Ascending aorta (tissue), 2 donors: ENCODE measurements at regions not wholly inside any gene's neighbourhood (a gene's known extent, or its start where the extent isn't known, plus 50 kb on each side); places are given as distances from the start of the nearest gene placed in this dataset.

Source experiments
- DNase-seq, 2 donors: peaks; one replicate each; pipeline ENCODE4 v3.0.0-alpha.2; 2019; ENCODE audit warnings: low spot score in 2 of 2
- H3K27ac ChIP-seq, 2 donors: fragments of 200-600 bp; sonication (generic); one replicate each; pipeline ENCODE4 v1.5.1; 2016 to 2017; ENCODE audit warnings: mild to moderate bottlenecking in 1 of 2
- H3K27me3 ChIP-seq: fragments of 200-600 bp; sonication (generic); one replicate; pipeline ENCODE4 v1.5.1; 2017
- H3K36me3 ChIP-seq, 2 donors: fragments of 200-600 bp; sonication (generic); one replicate each; pipeline ENCODE4 v1.5.1; 2016
- H3K4me1 ChIP-seq, 2 donors: fragments of 200-600 bp; sonication (generic); one replicate each; pipeline ENCODE4 v1.5.1; 2016 to 2017; ENCODE audit warnings: mild to moderate bottlenecking in 1 of 2
- H3K4me3 ChIP-seq, 2 donors: fragments of 200-600 bp; sonication (generic); one replicate each; pipeline ENCODE4 v1.5.1; 2016 to 2017; ENCODE audit warnings: mild to moderate bottlenecking in 1 of 2
- H3K9me3 ChIP-seq, 2 donors: fragments of 200-600 bp; sonication (generic); one replicate each; pipeline ENCODE4 v1.5.1; 2016
- intact Hi-C: fragments of 100-400 bp; cut with DNase I; formaldehyde crosslinking; loops from one replicate; pipeline ENCODE4 v1.15.1; 2023
- TF ChIP-seq, protein P1 (sequence below), 3 experiments: fragments of 200-600 bp in 2 of 3; fragments of 450-650 bp in 1 of 3; sonication (generic) in 2 of 3; IDR thresholded peaks; one replicate each; pipeline ENCODE4 v1.5.1; 2016 to 2019; ENCODE audit warnings: antibody characterized with exemption in 3 of 3, mild to moderate bottlenecking in 1 of 3, moderate library complexity in 1 of 3

DNA sequence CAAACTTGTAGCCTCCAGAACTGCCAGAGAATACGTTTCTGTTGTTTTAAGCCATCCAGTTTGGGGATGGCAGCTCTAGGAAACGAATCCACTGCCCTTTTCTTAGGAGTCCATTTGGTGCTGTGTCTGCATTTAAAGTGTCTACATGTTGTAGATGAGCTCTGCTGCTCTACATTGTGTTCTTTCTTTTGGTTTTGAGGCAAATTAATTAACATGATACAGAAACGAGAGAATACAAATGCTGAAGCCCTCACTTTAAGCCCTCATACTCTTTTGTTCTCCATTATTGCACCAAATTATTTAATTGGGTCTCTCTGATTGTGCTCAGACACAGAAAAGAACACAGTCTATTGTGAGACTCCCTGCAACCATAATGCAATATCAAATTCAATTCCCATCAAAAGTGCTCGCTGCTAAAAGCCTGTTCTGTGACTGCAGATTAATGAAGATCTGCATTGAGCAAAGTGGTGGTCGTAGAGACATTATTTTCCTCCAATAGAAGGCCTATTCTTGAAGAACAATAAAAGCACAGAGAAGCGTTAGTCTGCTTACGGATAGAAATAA is 166.3 kb upstream of the SOX21 start:
- Histone ChIP-seq H3K36me3 (no peaks in the 10 kb centered on the region), H3K9me3 (no peaks in the 10 kb centered on the region), H3K27me3 (no peaks in the 10 kb centered on the region), H3K4me3 (no peak overlapping the region), H3K4me1 (no peaks in the 10 kb centered on the region), H3K27ac (no peak overlapping the region)
- DNase-seq: no peak
- intact Hi-C loops: no loop called here
- TF ChIP-seq, protein P1, sequence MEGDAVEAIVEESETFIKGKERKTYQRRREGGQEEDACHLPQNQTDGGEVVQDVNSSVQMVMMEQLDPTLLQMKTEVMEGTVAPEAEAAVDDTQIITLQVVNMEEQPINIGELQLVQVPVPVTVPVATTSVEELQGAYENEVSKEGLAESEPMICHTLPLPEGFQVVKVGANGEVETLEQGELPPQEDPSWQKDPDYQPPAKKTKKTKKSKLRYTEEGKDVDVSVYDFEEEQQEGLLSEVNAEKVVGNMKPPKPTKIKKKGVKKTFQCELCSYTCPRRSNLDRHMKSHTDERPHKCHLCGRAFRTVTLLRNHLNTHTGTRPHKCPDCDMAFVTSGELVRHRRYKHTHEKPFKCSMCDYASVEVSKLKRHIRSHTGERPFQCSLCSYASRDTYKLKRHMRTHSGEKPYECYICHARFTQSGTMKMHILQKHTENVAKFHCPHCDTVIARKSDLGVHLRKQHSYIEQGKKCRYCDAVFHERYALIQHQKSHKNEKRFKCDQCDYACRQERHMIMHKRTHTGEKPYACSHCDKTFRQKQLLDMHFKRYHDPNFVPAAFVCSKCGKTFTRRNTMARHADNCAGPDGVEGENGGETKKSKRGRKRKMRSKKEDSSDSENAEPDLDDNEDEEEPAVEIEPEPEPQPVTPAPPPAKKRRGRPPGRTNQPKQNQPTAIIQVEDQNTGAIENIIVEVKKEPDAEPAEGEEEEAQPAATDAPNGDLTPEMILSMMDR (IDR thresholded peaks at IDR 0.05): no peak

DNA sequence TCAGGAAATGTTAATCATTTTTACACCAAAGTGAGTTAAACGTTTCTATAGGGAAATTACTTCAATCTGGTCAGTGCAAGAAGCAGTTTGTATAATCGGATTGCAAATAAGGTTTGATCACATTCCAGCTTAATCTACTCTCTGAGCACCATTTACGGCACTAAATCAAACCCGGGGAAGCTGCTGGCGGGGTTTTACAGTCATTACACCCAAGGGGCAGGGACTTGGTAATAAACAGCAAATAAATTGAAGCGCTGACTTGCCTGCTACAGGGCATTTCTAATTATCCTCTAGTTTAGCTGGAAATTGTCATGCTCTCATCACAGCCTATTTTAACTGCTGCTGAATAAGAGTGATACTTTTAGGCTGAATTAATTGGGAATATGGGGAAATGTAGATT is 152.1 kb upstream of the SOX21 start:
- TF ChIP-seq, protein P1 (IDR thresholded peaks at IDR 0.05): no peak
- intact Hi-C loops: no loop called here
- no peak for DNase-seq

DNA sequence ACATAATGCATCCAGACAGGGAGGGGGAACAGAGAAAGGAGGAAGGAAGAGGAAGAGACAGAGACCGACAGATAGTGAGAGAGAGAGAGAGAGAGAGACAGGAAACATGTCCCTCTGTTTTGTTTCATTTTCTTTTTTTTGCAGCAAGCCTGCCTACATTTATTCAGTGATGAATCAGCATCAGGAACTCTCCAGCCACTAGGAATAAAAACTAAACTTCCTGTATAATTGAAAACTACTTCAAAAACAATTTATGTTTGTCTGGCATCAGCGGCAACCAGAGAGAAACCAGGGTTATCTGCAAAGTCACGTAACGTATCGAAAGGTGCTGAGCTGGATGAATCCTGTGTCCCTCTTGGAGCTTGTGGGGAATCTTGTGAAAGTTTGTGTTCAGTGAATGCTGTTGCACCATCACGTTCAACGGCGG is 148.6 kb upstream of the SOX21 start:
- H3K9me3 ChIP-seq: no peaks in the 10 kb centered on the region
- TF ChIP-seq, protein P1 (IDR thresholded peaks at IDR 0.05): no peak
- peak overlapping the region in 1 of 2 donors; percentile 33 for H3K4me3 ChIP-seq
- H3K27ac ChIP-seq: no peak overlapping the region
- intact Hi-C loops: no loop called here
- H3K27me3 ChIP-seq: no peaks in the 10 kb centered on the region
- no peaks in the 10 kb centered on the region for H3K36me3 ChIP-seq
- no peaks in the 10 kb centered on the region for H3K4me1 ChIP-seq
- DNase-seq: no peak

More for the DNA sequence above, 152.1 kb upstream of the SOX21 start:
- Histone ChIP-seq H3K4me1 (no peaks in the 10 kb centered on the region), H3K27me3 (no peaks in the 10 kb centered on the region), H3K4me3 (no peak overlapping the region), H3K27ac (no peak overlapping the region), H3K36me3 (no peaks in the 10 kb centered on the region), H3K9me3 (no peaks in the 10 kb centered on the region)

DNA sequence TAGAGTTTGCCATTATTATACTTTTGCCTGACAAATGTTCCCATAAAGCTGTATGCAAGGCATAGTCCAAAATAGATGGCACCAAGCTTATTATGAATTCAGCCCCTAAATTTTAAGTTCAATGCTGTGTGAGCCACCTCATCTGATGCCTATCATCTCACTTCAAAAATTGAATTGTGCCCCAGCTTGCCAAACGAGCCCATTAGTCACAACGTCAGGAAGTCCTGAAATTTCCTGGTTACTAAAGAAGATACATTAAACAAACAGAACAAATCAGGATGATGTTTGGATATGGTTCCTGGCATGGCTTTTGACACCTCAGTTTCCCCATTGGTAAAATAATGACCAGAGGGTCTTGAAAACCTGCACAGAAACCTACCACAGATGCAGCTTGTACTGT is 147.5 kb upstream of the SOX21 start:
- H3K9me3 ChIP-seq: no peaks in the 10 kb centered on the region
- DNase-seq: no peak
- no peak overlapping the region for H3K4me3 ChIP-seq
- intact Hi-C loops: no loop called here
- H3K36me3 ChIP-seq: no peaks in the 10 kb centered on the region
- H3K27me3 ChIP-seq: no peaks in the 10 kb centered on the region
- no peak overlapping the region for H3K27ac ChIP-seq
- TF ChIP-seq, protein P1 (IDR thresholded peaks at IDR 0.05): no peak
- no peaks in the 10 kb centered on the region for H3K4me1 ChIP-seq

DNA sequence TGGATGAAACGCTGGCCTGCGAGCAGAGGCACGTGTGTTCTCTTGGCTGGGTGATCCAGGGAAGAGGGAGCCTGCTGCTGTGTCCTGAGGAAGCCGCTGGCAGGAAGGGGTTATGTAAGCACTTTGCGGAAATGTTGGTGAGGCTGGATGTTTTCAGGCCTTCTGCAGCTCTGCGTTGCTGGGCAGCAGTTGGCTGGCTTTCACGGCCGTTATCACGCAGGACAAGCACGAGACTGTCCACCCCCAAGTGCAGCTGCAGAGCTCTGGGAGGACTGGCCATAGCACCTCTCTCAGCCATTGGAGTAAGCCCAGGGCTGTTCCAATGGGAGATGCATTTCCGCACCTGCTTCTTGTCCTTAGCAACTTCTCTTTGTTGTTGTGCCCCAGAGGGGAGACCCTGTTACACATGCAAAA is 146.9 kb upstream of the SOX21 start:
- DNase-seq: peak; percentile 16 to 66
- Histone ChIP-seq H3K27ac (no peak overlapping the region), H3K36me3 (no peaks in the 10 kb centered on the region), H3K27me3 (no peaks in the 10 kb centered on the region), H3K9me3 (no peaks in the 10 kb centered on the region), H3K4me3 (no peak overlapping the region), H3K4me1 (no peaks in the 10 kb centered on the region)
- intact Hi-C loops: no loop called here
- TF ChIP-seq, protein P1 (IDR thresholded peaks at IDR 0.05): no peak

DNA sequence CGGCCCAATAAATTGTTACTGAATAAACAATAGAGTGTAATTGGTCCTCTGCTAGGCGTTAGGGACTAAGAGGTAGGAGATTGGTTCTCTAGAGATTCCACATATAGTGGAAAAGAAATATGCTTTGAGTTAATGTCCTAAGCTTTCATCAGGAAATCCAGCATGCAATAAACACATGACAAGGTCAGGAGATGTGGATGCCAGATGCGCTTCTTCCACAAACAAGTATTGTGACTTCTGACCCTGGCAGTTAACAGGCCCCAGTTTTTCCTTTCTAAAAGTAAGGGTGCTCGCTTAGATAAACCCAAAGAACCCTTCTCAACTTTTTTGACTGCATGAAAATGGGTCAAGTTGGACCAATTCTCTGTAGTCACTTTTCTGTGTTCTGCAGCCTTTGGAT is 146.5 kb upstream of the SOX21 start:
- Histone ChIP-seq H3K4me3 (no peak overlapping the region), H3K36me3 (no peaks in the 10 kb centered on the region), H3K27me3 (no peaks in the 10 kb centered on the region), H3K27ac (no peak overlapping the region), H3K9me3 (no peaks in the 10 kb centered on the region), H3K4me1 (no peaks in the 10 kb centered on the region)
- TF ChIP-seq, protein P1 (IDR thresholded peaks at IDR 0.05): no peak
- DNase-seq: no peak
- intact Hi-C loops: no loop called here
